Thyroid gland (tissue), 4 donors: ENCODE measurements at regions not wholly inside any gene's neighbourhood (a gene's known extent, or its start where the extent isn't known, plus 50 kb on each side); places are given as distances from the start of the nearest gene placed in this dataset.

ENCODE experiments used
- DNase-seq, 2 donors: peaks; one replicate each; pipeline ENCODE4 v3.0.0-alpha.2; 2019
- H3K27ac ChIP-seq, 3 donors: fragments of 200-600 bp; sonication (generic); 1 replicate in 2 of 3; 2 replicates in 1 of 3; pipeline ENCODE4 v1.5.1; 2016 to 2019; ENCODE audit warnings: mild to moderate bottlenecking in 1 of 3, moderate library complexity in 1 of 3
- H3K27me3 ChIP-seq: fragments of 200-600 bp; sonication (generic); one replicate; pipeline ENCODE4 v1.5.1; 2019
- H3K36me3 ChIP-seq, 2 donors: fragments of 200-600 bp; sonication (generic); one replicate each; pipeline ENCODE4 v1.5.1; 2016 to 2019
- H3K4me1 ChIP-seq, 2 donors: fragments of 200-600 bp; sonication (generic); one replicate each; pipeline ENCODE4 v1.5.1; 2017 to 2019
- H3K4me3 ChIP-seq, 3 donors: fragments of 200-600 bp; sonication (generic); replicated peaks in 1 of 3; 1 replicate in 2 of 3; 2 replicates in 1 of 3; pipeline ENCODE4 v1.5.1; 2016; ENCODE audit warnings: mild to moderate bottlenecking in 1 of 3
- H3K9me3 ChIP-seq: fragments of 200-600 bp; sonication (generic); one replicate; pipeline ENCODE4 v1.5.1; 2017
- POLR2A ChIP-seq, 2 donors: fragments of 450-650 bp; IDR thresholded peaks; one replicate each; pipeline ENCODE4 v1.6.1; 2017; ENCODE audit warnings: antibody characterized with exemption in 2 of 2, mild to moderate bottlenecking in 2 of 2, moderate library complexity in 1 of 2
- WGBS, 2 donors: methylation state at CpG; one replicate each; pipeline ENCODE4 v1.1.5; 2017; 5-methylcytosine and 5-hydroxymethylcytosine counted together
- intact Hi-C: fragments of 100-400 bp; cut with DNase I; formaldehyde crosslinking; loops from one replicate; pipeline ENCODE4 v1.15.1; 2023
- TF ChIP-seq, protein P1 (sequence below), 6 experiments: fragments of 200-600 bp in 3 of 6; fragments of 450-650 bp in 3 of 6; sonication (generic) in 3 of 6; IDR thresholded peaks; one replicate each; pipeline ENCODE4 v1.5.1; 2016 to 2019; ENCODE audit warnings: antibody characterized with exemption in 6 of 6, mild to moderate bottlenecking in 2 of 6, inconsistent platforms in 1 of 6, moderate library complexity in 1 of 6

DNA sequence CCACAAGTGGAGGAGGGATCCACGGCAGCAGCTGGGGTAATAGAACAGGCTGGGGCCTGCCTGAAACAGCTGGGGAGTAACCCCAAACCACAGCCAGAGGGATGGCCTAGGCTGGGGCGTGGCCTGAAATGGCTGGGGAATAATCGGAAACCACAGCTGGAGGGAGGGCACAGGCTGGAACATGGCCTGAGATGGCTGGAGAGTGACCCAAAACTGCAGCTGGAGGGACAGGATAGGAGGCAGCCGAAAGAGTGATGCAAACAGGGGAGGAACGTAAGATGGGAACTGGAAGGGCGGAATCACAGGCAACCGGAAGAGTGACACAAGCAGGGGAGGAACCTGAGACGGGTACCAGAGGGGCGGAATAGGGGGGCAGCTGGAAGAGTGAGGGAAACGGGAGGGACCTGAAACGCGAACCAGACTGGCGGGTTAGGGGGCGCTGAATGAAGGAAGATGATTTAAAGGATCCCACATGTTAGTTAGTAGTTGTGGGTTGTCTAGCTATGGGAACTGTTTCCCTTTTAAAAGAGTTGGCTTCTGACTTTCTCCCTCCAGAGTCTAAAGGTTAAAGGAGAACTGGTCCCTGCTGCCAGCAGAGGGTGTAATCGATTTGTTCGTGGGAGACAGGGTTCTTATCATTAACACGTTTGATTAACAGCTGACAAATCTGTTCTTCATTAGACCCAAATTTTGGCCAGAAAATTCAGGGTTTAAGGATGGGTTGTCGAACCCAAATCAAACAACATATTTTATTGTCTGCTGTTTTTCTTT lies 71.7 kb upstream of the KDM5D start:
- H3K4me1 ChIP-seq = no peaks in the 10 kb centered on the region
- intact Hi-C loops = no loop called here
- DNase-seq = peak; percentile 3 to 9

More for the DNA sequence above, 71.7 kb upstream of the KDM5D start:
- TF ChIP-seq POLR2A (IDR thresholded peaks at IDR 0.05) = no peak
- TF ChIP-seq, protein P1, sequence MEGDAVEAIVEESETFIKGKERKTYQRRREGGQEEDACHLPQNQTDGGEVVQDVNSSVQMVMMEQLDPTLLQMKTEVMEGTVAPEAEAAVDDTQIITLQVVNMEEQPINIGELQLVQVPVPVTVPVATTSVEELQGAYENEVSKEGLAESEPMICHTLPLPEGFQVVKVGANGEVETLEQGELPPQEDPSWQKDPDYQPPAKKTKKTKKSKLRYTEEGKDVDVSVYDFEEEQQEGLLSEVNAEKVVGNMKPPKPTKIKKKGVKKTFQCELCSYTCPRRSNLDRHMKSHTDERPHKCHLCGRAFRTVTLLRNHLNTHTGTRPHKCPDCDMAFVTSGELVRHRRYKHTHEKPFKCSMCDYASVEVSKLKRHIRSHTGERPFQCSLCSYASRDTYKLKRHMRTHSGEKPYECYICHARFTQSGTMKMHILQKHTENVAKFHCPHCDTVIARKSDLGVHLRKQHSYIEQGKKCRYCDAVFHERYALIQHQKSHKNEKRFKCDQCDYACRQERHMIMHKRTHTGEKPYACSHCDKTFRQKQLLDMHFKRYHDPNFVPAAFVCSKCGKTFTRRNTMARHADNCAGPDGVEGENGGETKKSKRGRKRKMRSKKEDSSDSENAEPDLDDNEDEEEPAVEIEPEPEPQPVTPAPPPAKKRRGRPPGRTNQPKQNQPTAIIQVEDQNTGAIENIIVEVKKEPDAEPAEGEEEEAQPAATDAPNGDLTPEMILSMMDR (IDR thresholded peaks at IDR 0.05) = no peak
- no peaks in the 10 kb centered on the region for H3K9me3 ChIP-seq
- no peak overlapping the region for H3K27ac ChIP-seq
- no peaks in the 10 kb centered on the region for H3K27me3 ChIP-seq
- H3K4me3 ChIP-seq = no peak overlapping the region
- 35 to 45% methylated on average over 18 of the region's 18 CpGs for WGBS, 2 donors
- H3K36me3 ChIP-seq = no peaks in the 10 kb centered on the region
